Thoracic aorta (tissue), 2 donors: ENCODE measurements at regions not wholly inside any gene's neighbourhood (a gene's known extent, or its start where the extent isn't known, plus 50 kb on each side); places are given as distances from the start of the nearest gene placed in this dataset.
"Not testable (repeated sequence)": the region's sequence is repeated elsewhere in the genome, so short reads cannot be mapped to it uniquely, and the experiment has no call there.

Source experiments
- ATAC-seq: fragments of 150-250 bp; one replicate; pipeline ENCODE4 v1.8.0; 2017; ENCODE audit warnings: low read depth; ENCODE audit not compliant: insufficient number of reproducible peaks, low FRiP score
- DNase-seq: peaks from one replicate; pipeline ENCODE4 v3.0.0-alpha.2; 2020; ENCODE audit warnings: low spot score
- H3K27ac ChIP-seq, 2 donors: fragments of 200-600 bp; sonication (generic); 1 replicate in 1 of 2; 2 replicates in 1 of 2; pipeline ENCODE4 v1.5.1; 2016; ENCODE audit warnings: mild to moderate bottlenecking in 2 of 2, moderate library complexity in 2 of 2
- H3K27me3 ChIP-seq: fragments of 200-600 bp; sonication (generic); replicated peaks from 2 replicates; pipeline ENCODE4 v1.6.0; 2016; ENCODE audit warnings: mild to moderate bottlenecking; ENCODE audit not compliant: insufficient read depth
- H3K36me3 ChIP-seq: fragments of 200-600 bp; sonication (generic); one replicate; pipeline ENCODE4 v1.5.1; 2016
- H3K4me1 ChIP-seq, 2 donors: fragments of 200-600 bp; sonication (generic); 1 replicate in 1 of 2; 2 replicates in 1 of 2; pipeline versions ENCODE4 v1.5.1 to v1.6.0; 2016; ENCODE audit warnings: low read depth in 2 of 2, mild to moderate bottlenecking in 1 of 2; ENCODE audit not compliant: control insufficient read depth in 1 of 2
- H3K4me3 ChIP-seq: fragments of 200-600 bp; sonication (generic); 2 replicates; pipeline ENCODE4 v1.5.1; 2016; ENCODE audit warnings: mild to moderate bottlenecking
- H3K9me3 ChIP-seq: fragments of 200-600 bp; sonication (generic); 2 replicates; pipeline ENCODE4 v1.5.1; 2016
- TF ChIP-seq, protein P1 (sequence below): fragments of 200-600 bp; sonication (generic); IDR thresholded peaks from one replicate; pipeline ENCODE4 v1.5.1; 2019; ENCODE audit warnings: antibody characterized with exemption

DNA sequence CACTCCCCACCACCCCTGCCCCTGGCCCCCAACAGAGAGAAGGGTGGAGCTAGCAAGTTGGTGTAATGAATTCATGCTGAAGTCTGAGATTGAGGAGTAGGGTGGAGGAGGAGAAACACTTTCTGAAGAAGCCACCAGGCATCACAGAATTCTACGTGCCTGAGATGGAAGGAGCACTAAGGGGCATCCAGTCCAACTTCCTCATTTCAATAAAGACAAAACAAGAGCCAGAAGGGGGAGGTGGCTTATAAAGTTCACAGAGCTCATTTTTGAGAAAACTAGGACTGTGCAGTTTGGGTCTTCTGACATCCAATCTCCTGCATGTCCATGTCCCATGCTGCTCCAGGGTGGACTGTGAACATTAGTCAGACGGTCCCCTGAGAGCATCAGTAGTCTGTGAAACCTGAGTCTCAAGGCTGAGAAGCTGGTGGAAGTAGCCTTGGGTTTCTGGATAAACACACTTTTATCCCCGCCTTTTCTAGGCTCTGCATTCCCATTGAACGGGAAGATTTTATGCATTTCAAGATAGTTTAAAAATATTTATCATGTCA is 77.7 kb downstream of the TRIM43 start:
- no peak overlapping the region for H3K4me3 ChIP-seq
- no peaks in the 10 kb centered on the region for H3K4me1 ChIP-seq
- no peaks in the 10 kb centered on the region for H3K36me3 ChIP-seq
- ATAC-seq, result no peak
- no peak overlapping the region for H3K27ac ChIP-seq
- H3K9me3 ChIP-seq, result no peaks in the 10 kb centered on the region
- H3K27me3 ChIP-seq, result no peaks in the 10 kb centered on the region
- TF ChIP-seq, protein P1, sequence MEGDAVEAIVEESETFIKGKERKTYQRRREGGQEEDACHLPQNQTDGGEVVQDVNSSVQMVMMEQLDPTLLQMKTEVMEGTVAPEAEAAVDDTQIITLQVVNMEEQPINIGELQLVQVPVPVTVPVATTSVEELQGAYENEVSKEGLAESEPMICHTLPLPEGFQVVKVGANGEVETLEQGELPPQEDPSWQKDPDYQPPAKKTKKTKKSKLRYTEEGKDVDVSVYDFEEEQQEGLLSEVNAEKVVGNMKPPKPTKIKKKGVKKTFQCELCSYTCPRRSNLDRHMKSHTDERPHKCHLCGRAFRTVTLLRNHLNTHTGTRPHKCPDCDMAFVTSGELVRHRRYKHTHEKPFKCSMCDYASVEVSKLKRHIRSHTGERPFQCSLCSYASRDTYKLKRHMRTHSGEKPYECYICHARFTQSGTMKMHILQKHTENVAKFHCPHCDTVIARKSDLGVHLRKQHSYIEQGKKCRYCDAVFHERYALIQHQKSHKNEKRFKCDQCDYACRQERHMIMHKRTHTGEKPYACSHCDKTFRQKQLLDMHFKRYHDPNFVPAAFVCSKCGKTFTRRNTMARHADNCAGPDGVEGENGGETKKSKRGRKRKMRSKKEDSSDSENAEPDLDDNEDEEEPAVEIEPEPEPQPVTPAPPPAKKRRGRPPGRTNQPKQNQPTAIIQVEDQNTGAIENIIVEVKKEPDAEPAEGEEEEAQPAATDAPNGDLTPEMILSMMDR, result no peak
- no peak for DNase-seq

DNA sequence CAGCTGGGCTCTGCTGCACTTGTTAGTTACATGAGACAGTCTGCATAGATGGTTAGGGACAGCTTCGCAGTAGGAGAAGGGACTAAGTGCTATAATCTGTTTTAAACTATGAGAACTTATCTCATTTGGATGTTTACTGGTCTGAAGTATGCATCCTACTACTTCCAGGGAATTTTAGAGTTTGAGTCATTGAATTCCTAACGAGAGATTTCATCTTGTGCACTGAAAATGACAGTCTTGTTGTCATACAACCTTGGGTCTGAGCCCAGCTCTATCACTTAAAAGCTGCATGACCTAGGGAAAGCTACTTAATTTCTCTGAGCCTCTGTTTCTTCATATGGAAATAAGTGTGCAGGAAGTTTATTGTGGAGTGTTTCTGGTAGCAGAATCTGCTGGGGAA is 78.4 kb downstream of the TRIM43 start:
- Histone ChIP-seq H3K9me3 (no peaks in the 10 kb centered on the region), H3K27me3 (no peaks in the 10 kb centered on the region), H3K4me3 (no peak overlapping the region), H3K36me3 (no peaks in the 10 kb centered on the region), H3K27ac (no peak overlapping the region), H3K4me1 (no peaks in the 10 kb centered on the region)
- ATAC-seq (no peak), DNase-seq (no peak)
- TF ChIP-seq, protein P1, result no peak

DNA sequence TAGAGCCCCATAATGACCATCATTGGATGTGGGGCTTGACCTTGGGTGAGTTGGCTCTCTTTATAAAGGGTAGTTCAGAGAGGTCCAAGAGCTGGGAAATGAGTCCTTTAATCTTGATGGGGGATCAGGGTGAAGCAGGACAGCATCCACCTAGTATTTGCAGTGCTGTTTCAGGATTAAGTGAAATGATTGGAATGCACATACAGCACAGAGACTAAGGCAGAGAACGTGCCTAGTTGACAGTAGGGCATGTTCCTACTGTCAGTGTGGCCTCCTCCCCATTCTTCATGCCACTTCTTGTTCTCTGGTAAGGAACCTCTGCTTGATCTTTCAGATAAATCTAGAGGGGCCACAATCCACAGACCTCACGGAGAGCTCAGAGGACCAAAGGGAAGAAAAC is 78.9 kb downstream of the TRIM43 start:
- Histone ChIP-seq H3K9me3 (no peaks in the 10 kb centered on the region), H3K4me1 (no peaks in the 10 kb centered on the region), H3K27me3 (no peaks in the 10 kb centered on the region), H3K36me3 (no peaks in the 10 kb centered on the region), H3K27ac (no peak overlapping the region), H3K4me3 (no peak overlapping the region)
- TF ChIP-seq, protein P1, result no peak
- ATAC-seq (no peak), DNase-seq (no peak)

DNA sequence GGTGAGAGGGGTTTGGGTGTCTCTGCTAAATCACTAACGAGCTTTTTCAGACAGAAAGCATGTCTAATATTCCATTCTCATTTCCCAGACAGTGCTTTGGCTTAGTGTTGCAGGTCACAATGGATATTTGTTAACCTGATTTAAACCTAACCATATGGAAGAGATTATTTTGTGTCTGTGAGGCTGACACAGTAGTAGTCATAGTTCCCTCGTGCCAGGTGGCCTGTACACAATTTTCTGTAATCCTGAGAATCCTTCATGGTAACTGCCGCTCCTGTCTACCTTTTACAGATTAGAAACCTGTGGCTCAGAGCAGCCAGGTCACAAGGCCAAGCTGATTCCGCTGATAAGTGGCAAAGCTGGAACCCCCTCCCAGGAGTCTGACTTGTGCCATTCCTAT is 79.4 kb downstream of the TRIM43 start:
- H3K9me3 ChIP-seq, H3K36me3 ChIP-seq, DNase-seq, ATAC-seq, H3K4me1 ChIP-seq, H3K27ac ChIP-seq, H3K4me3 ChIP-seq, H3K27me3 ChIP-seq: not testable (repeated sequence)

DNA sequence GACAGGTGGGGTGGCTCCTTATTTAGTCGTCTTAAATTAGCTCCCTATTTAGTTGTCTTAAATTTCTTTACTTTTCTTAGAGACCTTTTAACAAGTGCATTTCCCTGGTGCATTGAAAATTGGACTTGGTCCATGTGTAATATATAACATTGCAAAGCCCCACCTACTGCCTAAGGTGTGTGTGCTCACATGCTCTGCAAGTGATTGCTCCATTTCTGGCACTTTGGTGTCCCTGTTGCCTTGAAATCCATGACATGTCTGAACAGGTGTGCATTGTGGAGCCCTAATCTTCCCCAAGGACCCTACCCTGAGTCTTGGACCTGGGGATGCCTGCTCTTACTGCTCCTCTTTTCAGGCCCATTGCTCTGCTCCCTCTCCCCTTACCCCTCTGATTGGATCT is 80.2 kb downstream of the TRIM43 start:
- H3K4me3 ChIP-seq, DNase-seq, H3K27me3 ChIP-seq, H3K36me3 ChIP-seq, H3K4me1 ChIP-seq, ATAC-seq, H3K9me3 ChIP-seq, H3K27ac ChIP-seq: not testable (repeated sequence)

DNA sequence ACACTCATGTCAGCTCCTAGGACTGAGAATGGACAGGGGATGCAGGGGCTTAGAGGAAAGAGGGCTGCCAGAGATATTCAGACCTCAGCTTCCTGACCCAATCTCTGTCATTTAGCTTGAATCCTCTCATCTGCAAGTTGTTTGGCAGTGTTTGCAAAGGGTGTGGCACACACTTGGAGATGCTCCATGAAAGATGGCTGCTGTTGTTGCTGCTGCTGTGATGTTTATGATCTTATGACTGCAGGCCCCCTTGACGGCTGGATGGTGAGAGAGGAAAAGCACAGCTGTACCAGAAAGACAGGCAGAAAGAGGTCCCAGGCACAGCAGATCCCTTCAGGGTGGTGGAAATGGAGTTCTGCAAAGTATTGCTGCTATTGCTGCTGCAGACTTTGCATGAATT is 80.7 kb downstream of the TRIM43 start:
- not testable (repeated sequence) for ATAC-seq, H3K27me3 ChIP-seq, H3K27ac ChIP-seq, H3K4me3 ChIP-seq, DNase-seq, H3K9me3 ChIP-seq, H3K4me1 ChIP-seq, H3K36me3 ChIP-seq

DNA sequence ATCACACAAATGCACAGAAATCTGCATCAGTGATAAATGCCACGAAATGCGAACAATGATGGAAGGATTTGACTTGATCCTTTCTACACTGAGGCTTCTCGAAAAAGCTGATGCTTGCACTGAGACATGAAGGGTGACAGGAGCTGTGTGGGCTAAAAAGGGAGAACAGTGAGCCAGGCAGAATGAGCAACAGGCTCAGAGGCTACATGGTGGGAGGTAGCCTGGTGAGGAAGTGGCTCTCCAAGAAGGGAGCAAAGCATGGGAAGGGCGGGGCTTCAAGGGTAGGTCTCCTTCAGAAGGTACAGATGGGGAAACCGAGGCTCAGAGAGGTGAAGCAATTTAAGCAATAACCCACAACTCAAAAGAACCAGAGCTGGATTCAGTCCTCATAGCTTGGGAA is 82.4 kb downstream of the TRIM43 start:
- DNase-seq (no peak), ATAC-seq (no peak)
- Histone ChIP-seq H3K27ac (no peak overlapping the region), H3K4me1 (no peaks in the 10 kb centered on the region), H3K36me3 (no peaks in the 10 kb centered on the region), H3K27me3 (no peaks in the 10 kb centered on the region), H3K4me3 (no peak overlapping the region), H3K9me3 (no peaks in the 10 kb centered on the region)
- TF ChIP-seq, protein P1, result no peak

DNA sequence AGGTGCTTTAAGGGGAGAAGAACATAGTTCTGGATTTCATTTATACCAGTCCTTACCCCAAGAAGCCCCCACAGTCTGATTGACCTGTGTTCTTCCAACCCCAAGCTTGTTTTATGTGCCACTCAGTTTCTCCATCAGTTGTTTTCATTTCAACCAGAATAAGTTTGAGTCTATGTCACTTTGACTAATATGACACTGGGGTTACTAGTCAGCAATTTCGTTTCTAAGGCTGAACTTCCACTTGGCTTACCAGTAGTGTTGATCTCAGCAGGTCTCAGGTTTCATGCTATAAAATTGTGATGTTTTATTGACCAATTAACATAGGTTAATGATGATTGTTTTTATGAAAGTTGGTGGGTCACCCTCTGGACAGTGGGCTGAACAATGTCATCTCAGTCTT is 84.8 kb downstream of the TRIM43 start:
- not testable (repeated sequence) for H3K9me3 ChIP-seq, H3K4me3 ChIP-seq, H3K27me3 ChIP-seq, H3K36me3 ChIP-seq, ATAC-seq, H3K4me1 ChIP-seq, DNase-seq, H3K27ac ChIP-seq
